Parathyroid adenoma (tissue), 2 donors: ENCODE measurements at regions not wholly inside any gene's neighbourhood (a gene's known extent, or its start where the extent isn't known, plus 50 kb on each side); places are given as distances from the start of the nearest gene placed in this dataset.

Experiments
- H2AFZ ChIP-seq: fragments of 300-600 bp; sonication (generic); one replicate; pipeline ENCODE4 v1.7.0; 2017; ENCODE audit warnings: antibody characterized with exemption, mild to moderate bottlenecking
- H3K27ac ChIP-seq: fragments of 300-600 bp; sonication (generic); one replicate; pipeline ENCODE4 v1.7.0; 2017
- H3K27me3 ChIP-seq: fragments of 300-600 bp; sonication (generic); one replicate; pipeline ENCODE4 v1.7.0; 2017; ENCODE audit warnings: low read length; ENCODE audit not compliant: control insufficient read depth, insufficient read depth
- H3K36me3 ChIP-seq: fragments of 300-600 bp; sonication (generic); one replicate; pipeline ENCODE4 v1.7.0; 2017; ENCODE audit warnings: low read length; ENCODE audit not compliant: control insufficient read depth, insufficient read depth
- H3K4me1 ChIP-seq: fragments of 300-600 bp; sonication (generic); one replicate; pipeline ENCODE4 v1.7.0; 2017; ENCODE audit warnings: control low read depth
- H3K4me2 ChIP-seq: fragments of 300-600 bp; sonication (generic); one replicate; pipeline ENCODE4 v1.7.0; 2017; ENCODE audit warnings: low read length
- H3K4me3 ChIP-seq: fragments of 300-600 bp; sonication (generic); one replicate; pipeline ENCODE4 v1.7.0; 2017; ENCODE audit warnings: low read depth, low read length
- H3K79me2 ChIP-seq: fragments of 300-600 bp; sonication (generic); one replicate; pipeline ENCODE4 v1.7.0; 2017; ENCODE audit warnings: control low read depth
- H3K9ac ChIP-seq: fragments of 300-600 bp; sonication (generic); one replicate; pipeline ENCODE4 v1.7.0; 2017; ENCODE audit warnings: mild to moderate bottlenecking
- H3K9me3 ChIP-seq: fragments of 300-600 bp; sonication (generic); one replicate; pipeline ENCODE4 v1.7.0; 2017; ENCODE audit warnings: low read length; ENCODE audit not compliant: control insufficient read depth
- TF ChIP-seq, protein P1 (sequence below): fragments of 300-600 bp; sonication (generic); IDR thresholded peaks from one replicate; pipeline ENCODE4 v1.7.0; 2017; ENCODE audit warnings: antibody characterized with exemption, mild to moderate bottlenecking
- donor health status: primary hyperparathyroidism.

- Histone ChIP-seq H3K4me2 (no peak overlapping the region), H3K27ac (no peak overlapping the region), H3K36me3 (no peaks in the 10 kb centered on the region), H2AFZ (no peak overlapping the region), H3K4me1 (no peaks in the 10 kb centered on the region), H3K9me3 (no peaks in the 10 kb centered on the region), H3K9ac (no peak overlapping the region), H3K79me2 (no peaks in the 10 kb centered on the region), H3K4me3 (no peak overlapping the region), H3K27me3 (no peaks in the 10 kb centered on the region)
- TF ChIP-seq, protein P1, sequence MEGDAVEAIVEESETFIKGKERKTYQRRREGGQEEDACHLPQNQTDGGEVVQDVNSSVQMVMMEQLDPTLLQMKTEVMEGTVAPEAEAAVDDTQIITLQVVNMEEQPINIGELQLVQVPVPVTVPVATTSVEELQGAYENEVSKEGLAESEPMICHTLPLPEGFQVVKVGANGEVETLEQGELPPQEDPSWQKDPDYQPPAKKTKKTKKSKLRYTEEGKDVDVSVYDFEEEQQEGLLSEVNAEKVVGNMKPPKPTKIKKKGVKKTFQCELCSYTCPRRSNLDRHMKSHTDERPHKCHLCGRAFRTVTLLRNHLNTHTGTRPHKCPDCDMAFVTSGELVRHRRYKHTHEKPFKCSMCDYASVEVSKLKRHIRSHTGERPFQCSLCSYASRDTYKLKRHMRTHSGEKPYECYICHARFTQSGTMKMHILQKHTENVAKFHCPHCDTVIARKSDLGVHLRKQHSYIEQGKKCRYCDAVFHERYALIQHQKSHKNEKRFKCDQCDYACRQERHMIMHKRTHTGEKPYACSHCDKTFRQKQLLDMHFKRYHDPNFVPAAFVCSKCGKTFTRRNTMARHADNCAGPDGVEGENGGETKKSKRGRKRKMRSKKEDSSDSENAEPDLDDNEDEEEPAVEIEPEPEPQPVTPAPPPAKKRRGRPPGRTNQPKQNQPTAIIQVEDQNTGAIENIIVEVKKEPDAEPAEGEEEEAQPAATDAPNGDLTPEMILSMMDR: no peak
Measured at GRCh38 chr12:126069549-126070165, 1004.4 kb downstream of the AACS start.

DNA sequence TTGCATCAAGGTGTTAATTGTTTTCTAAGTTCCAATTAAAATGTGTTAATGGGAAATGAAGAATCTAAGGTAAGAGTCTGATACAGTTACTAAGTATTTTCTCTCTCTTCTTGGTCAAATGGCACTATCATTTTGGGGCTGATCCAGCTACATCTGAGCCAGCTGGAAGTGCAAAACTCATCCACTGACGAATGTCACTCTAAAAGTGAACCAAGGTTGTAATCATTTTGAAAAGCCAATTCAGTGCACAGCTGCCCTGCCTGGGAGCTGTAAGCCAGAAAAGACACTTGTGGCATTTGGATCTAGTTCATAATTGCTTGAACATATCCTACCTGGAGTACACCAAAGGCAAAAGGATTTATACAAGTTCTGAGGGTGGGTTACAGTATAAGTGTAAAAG lies 1011.3 kb downstream of the AACS start:
- Histone ChIP-seq H3K9ac (no peak overlapping the region), H2AFZ (no peak overlapping the region), H3K4me3 (no peak overlapping the region), H3K27me3 (no peaks in the 10 kb centered on the region), H3K36me3 (no peaks in the 10 kb centered on the region), H3K27ac (no peak overlapping the region), H3K9me3 (no peaks in the 10 kb centered on the region), H3K79me2 (no peaks in the 10 kb centered on the region), H3K4me1 (no peaks in the 10 kb centered on the region), H3K4me2 (no peak overlapping the region)
- TF ChIP-seq, protein P1: no peak

DNA sequence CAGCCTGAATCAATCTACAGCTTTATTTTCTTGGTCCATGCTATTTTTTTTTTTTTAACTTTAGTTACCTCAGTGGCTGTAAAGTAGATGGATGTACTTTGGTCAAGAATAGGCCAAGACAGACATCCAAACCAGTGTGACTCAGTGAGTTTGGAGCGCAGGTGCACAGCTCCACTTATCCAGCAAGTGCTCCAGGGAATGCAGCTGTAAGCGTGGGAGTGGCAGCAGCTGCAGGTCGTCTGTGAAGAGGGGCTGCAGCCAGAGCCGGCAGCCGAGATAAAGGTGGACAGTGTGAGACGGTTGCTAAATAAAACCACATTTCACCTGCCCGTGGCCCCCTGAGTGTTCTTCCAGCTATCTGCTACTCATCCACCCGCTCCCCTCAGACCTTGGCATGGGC lies 1018.7 kb downstream of the AACS start:
- no peak overlapping the region for H3K4me2 ChIP-seq
- H3K9ac ChIP-seq: no peak overlapping the region
- H3K9me3 ChIP-seq: no peaks in the 10 kb centered on the region
- H3K27ac ChIP-seq: no peak overlapping the region
- TF ChIP-seq, protein P1: no peak
- no peak overlapping the region for H3K4me3 ChIP-seq
- no peak overlapping the region for H2AFZ ChIP-seq
- no peaks in the 10 kb centered on the region for H3K36me3 ChIP-seq
- no peaks in the 10 kb centered on the region for H3K79me2 ChIP-seq
- no peaks in the 10 kb centered on the region for H3K27me3 ChIP-seq
- H3K4me1 ChIP-seq: no peaks in the 10 kb centered on the region

GRCh38 chr12:126084480-126084879 lies 1019.2 kb downstream of the AACS start:
- Histone ChIP-seq H3K4me3 (no peak overlapping the region), H3K36me3 (no peaks in the 10 kb centered on the region), H3K4me1 (no peaks in the 10 kb centered on the region), H3K27ac (no peak overlapping the region), H2AFZ (no peak overlapping the region), H3K27me3 (no peaks in the 10 kb centered on the region), H3K4me2 (no peak overlapping the region), H3K9ac (no peak overlapping the region), H3K9me3 (no peaks in the 10 kb centered on the region), H3K79me2 (no peaks in the 10 kb centered on the region)
- TF ChIP-seq, protein P1: no peak

GRCh38 chr12:126086242-126086641 lies 1021.0 kb downstream of the AACS start:
- Histone ChIP-seq H3K79me2 (no peaks in the 10 kb centered on the region), H3K27me3 (no peaks in the 10 kb centered on the region), H3K27ac (no peak overlapping the region), H3K4me2 (no peak overlapping the region), H3K4me3 (no peak overlapping the region), H3K9ac (no peak overlapping the region), H3K9me3 (no peaks in the 10 kb centered on the region), H3K36me3 (no peaks in the 10 kb centered on the region), H3K4me1 (no peaks in the 10 kb centered on the region), H2AFZ (no peak overlapping the region)
- TF ChIP-seq, protein P1: no peak
